ENCODE measurements at regions not wholly inside any gene's neighbourhood (a gene's known extent, or its start where the extent isn't known, plus 50 kb on each side); places are given as distances from the start of the nearest gene placed in this dataset.

DNA sequence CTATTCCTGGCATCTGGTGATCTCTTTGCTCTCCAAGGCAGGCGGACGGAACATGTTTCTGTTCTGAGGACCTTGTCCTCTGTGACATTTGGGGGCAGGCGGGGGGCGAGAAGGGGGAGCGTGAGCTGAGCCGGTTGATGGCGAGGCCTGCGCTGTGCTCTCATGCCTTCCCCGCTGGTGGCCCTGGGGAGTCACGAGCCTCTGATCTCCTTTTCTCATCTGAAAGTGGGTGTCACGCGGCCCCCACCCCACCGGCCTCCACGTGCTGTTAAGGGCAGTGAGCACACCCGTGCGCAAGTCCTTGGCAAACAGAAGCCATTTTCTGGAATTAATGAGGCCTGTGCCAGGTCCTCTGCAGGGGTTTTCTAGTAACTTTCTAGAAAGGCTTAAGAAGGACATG is 102.8 kb upstream of the ACTRT2 start:
- TF ChIP-seq, protein P1, sequence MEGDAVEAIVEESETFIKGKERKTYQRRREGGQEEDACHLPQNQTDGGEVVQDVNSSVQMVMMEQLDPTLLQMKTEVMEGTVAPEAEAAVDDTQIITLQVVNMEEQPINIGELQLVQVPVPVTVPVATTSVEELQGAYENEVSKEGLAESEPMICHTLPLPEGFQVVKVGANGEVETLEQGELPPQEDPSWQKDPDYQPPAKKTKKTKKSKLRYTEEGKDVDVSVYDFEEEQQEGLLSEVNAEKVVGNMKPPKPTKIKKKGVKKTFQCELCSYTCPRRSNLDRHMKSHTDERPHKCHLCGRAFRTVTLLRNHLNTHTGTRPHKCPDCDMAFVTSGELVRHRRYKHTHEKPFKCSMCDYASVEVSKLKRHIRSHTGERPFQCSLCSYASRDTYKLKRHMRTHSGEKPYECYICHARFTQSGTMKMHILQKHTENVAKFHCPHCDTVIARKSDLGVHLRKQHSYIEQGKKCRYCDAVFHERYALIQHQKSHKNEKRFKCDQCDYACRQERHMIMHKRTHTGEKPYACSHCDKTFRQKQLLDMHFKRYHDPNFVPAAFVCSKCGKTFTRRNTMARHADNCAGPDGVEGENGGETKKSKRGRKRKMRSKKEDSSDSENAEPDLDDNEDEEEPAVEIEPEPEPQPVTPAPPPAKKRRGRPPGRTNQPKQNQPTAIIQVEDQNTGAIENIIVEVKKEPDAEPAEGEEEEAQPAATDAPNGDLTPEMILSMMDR (IDR thresholded peaks at IDR 0.05): no peak
- TF ChIP-seq POLR2A (IDR thresholded peaks at IDR 0.05): no peak
